ENCODE measurements at regions not wholly inside any gene's neighbourhood (a gene's known extent, or its start where the extent isn't known, plus 50 kb on each side); places are given as distances from the start of the nearest gene placed in this dataset.

GRCh38 chr4:138841343-138841742 lies 174.2 kb upstream of the NOCT start:
- H3K4me1 ChIP-seq (ENCODE audit: insufficient read depth, poor library complexity, severe bottlenecking), result peaks cover 4% of the 10 kb centered on the region
- ATAC-seq (ENCODE audit: low read depth), result no peak
- TF ChIP-seq CTCF (IDR thresholded peaks at IDR 0.05; ENCODE audit: poor library complexity, severe bottlenecking), result no peak
- no peaks in the 10 kb centered on the region for H3K27me3 ChIP-seq (ENCODE audit: insufficient read depth, poor library complexity, severe bottlenecking)
- H3K9me3 ChIP-seq (ENCODE audit: severe bottlenecking), result no peaks in the 10 kb centered on the region
- DNase-seq (ENCODE audit: low spot score), result no peak
- no peak overlapping the region for H3K4me3 ChIP-seq (ENCODE audit: severe bottlenecking)
- no peaks in the 10 kb centered on the region for H3K36me3 ChIP-seq (ENCODE audit: low read depth)
- no peak overlapping the region for H3K27ac ChIP-seq (ENCODE audit: poor library complexity, severe bottlenecking)

DNA sequence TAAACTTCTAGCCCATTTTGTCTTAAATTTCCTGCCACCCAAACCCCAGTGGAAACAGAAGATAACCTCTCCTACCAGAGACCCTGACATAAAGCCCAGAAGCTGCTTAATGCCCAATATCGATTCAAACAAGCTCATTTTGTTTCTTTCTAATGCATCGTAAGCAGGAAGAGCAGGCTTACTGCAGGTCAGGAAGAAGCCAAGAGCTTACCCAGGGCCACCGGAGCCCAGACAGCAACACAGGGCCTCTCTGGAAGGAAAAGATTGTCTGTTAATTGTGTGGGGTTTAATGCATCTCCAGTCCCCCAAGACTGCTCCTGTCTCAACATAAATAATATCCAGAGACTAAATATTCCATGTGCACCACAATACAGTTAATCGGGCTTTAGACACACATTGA lies 177.3 kb upstream of the NOCT start:
- Histone ChIP-seq H3K4me3 (ENCODE audit: severe bottlenecking) (no peak overlapping the region), H3K9me3 (ENCODE audit: severe bottlenecking) (no peaks in the 10 kb centered on the region), H3K27ac (ENCODE audit: poor library complexity, severe bottlenecking) (no peak overlapping the region), H3K36me3 (ENCODE audit: low read depth) (no peaks in the 10 kb centered on the region), H3K27me3 (ENCODE audit: insufficient read depth, poor library complexity, severe bottlenecking) (no peaks in the 10 kb centered on the region), H3K4me1 (ENCODE audit: insufficient read depth, poor library complexity, severe bottlenecking) (peaks cover 7% of the 10 kb centered on the region)
- ATAC-seq (ENCODE audit: low read depth), result no peak
- no peak for DNase-seq (ENCODE audit: low spot score)
- no peak for TF ChIP-seq CTCF (IDR thresholded peaks at IDR 0.05; ENCODE audit: poor library complexity, severe bottlenecking)

GRCh38 chr4:138835832-138836533 lies 179.6 kb upstream of the NOCT start:
- Histone ChIP-seq H3K4me1 (ENCODE audit: insufficient read depth, poor library complexity, severe bottlenecking) (peaks cover 4% of the 10 kb centered on the region), H3K4me3 (ENCODE audit: severe bottlenecking) (no peak overlapping the region), H3K27ac (ENCODE audit: poor library complexity, severe bottlenecking) (no peak overlapping the region), H3K9me3 (ENCODE audit: severe bottlenecking) (no peaks in the 10 kb centered on the region), H3K36me3 (ENCODE audit: low read depth) (no peaks in the 10 kb centered on the region), H3K27me3 (ENCODE audit: insufficient read depth, poor library complexity, severe bottlenecking) (no peaks in the 10 kb centered on the region)
- DNase-seq (ENCODE audit: low spot score) (no peak), ATAC-seq (ENCODE audit: low read depth) (0 out of 3 replicates have a peak, but pooled peaks have one; percentile 36)
- peak; percentile 29 for TF ChIP-seq CTCF (IDR thresholded peaks at IDR 0.05; ENCODE audit: poor library complexity, severe bottlenecking)

DNA sequence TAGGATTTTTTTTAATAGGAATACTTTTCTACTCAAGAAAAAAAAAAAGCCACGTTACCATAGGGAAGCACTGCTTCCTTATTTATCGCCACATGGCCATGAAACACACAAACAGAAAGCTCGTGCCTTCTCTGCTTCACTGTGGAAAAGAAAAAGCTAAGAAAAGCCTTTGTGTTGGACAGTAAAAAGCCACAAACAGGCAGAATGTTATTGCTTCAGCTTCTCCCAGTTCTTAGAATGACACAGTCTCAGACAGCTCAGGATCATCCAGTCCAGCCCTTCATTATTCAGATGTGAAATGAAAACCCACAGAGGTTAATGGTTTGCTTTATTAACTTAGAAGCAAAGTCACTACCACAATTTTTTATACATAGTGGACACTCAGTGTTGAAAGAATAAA lies 181.6 kb upstream of the NOCT start:
- peaks cover 4% of the 10 kb centered on the region for H3K4me1 ChIP-seq (ENCODE audit: insufficient read depth, poor library complexity, severe bottlenecking)
- ATAC-seq (ENCODE audit: low read depth), result no peak
- no peak for DNase-seq (ENCODE audit: low spot score)
- no peak for TF ChIP-seq CTCF (IDR thresholded peaks at IDR 0.05; ENCODE audit: poor library complexity, severe bottlenecking)
- no peak overlapping the region for H3K27ac ChIP-seq (ENCODE audit: poor library complexity, severe bottlenecking)
- no peaks in the 10 kb centered on the region for H3K36me3 ChIP-seq (ENCODE audit: low read depth)
- H3K9me3 ChIP-seq (ENCODE audit: severe bottlenecking), result no peaks in the 10 kb centered on the region
- H3K4me3 ChIP-seq (ENCODE audit: severe bottlenecking), result no peak overlapping the region
- H3K27me3 ChIP-seq (ENCODE audit: insufficient read depth, poor library complexity, severe bottlenecking), result no peaks in the 10 kb centered on the region

- no peak for TF ChIP-seq CTCF (IDR thresholded peaks at IDR 0.05; ENCODE audit: poor library complexity, severe bottlenecking)
- Histone ChIP-seq H3K36me3 (ENCODE audit: low read depth) (no peaks in the 10 kb centered on the region), H3K4me3 (ENCODE audit: severe bottlenecking) (no peak overlapping the region), H3K4me1 (ENCODE audit: insufficient read depth, poor library complexity, severe bottlenecking) (peaks cover 4% of the 10 kb centered on the region), H3K27me3 (ENCODE audit: insufficient read depth, poor library complexity, severe bottlenecking) (no peaks in the 10 kb centered on the region), H3K9me3 (ENCODE audit: severe bottlenecking) (no peaks in the 10 kb centered on the region), H3K27ac (ENCODE audit: poor library complexity, severe bottlenecking) (no peak overlapping the region)
- no peak for ATAC-seq (ENCODE audit: low read depth)
- no peak for DNase-seq (ENCODE audit: low spot score)
Measured at GRCh38 chr4:138832563-138832962, 183.0 kb upstream of the NOCT start.
